ENCODE measurements at regions not wholly inside any gene's neighbourhood (a gene's known extent, or its start where the extent isn't known, plus 50 kb on each side); places are given as distances from the start of the nearest gene placed in this dataset.
"Not testable (repeated sequence)": the region's sequence is repeated elsewhere in the genome, so short reads cannot be mapped to it uniquely, and the experiment has no call there.

- DNase-seq, result no peak
Measured at GRCh38 chr4:56139241-56139827, 190.6 kb downstream of the CEP135 start.

- not testable (repeated sequence) for DNase-seq
Measured at GRCh38 chr4:56134834-56135233, 186.1 kb downstream of the CEP135 start.

- peak; percentile 27 for DNase-seq
Measured at GRCh38 chr4:56134266-56134665, 185.5 kb downstream of the CEP135 start.

- no peak for DNase-seq
Measured at GRCh38 chr4:56132835-56133234, 184.1 kb downstream of the CEP135 start.

- DNase-seq, result not testable (repeated sequence)
Measured at GRCh38 chr4:56132188-56132587, 183.4 kb downstream of the CEP135 start.

- no peak for DNase-seq
Measured at GRCh38 chr4:56130606-56131155, 181.9 kb downstream of the CEP135 start.

GRCh38 chr4:56129431-56129861 is 180.7 kb downstream of the CEP135 start:
- no peak for DNase-seq

GRCh38 chr4:56128213-56128612 is 179.5 kb downstream of the CEP135 start:
- DNase-seq, result no peak

GRCh38 chr4:56127716-56128115 is 179.0 kb downstream of the CEP135 start:
- DNase-seq, result peak; percentile 32

- DNase-seq, result no peak
Measured at GRCh38 chr4:56123547-56123946, 174.8 kb downstream of the CEP135 start.

GRCh38 chr4:56123051-56123450 is 174.3 kb downstream of the CEP135 start:
- no peak for DNase-seq

- no peak for DNase-seq
Measured at GRCh38 chr4:56118845-56119244, 170.1 kb downstream of the CEP135 start.

- no peak for DNase-seq
Measured at GRCh38 chr4:56118055-56118454, 169.3 kb downstream of the CEP135 start.

GRCh38 chr4:56115898-56116297 is 167.2 kb downstream of the CEP135 start:
- DNase-seq, result no peak

GRCh38 chr4:56112377-56112776 is 163.6 kb downstream of the CEP135 start:
- no peak for DNase-seq

GRCh38 chr4:56106180-56107147 is 157.7 kb downstream of the CEP135 start:
- no peak for DNase-seq

GRCh38 chr4:56104188-56104587 is 155.4 kb downstream of the CEP135 start:
- no peak for DNase-seq

- DNase-seq, result no peak
Measured at GRCh38 chr4:56102601-56103000, 153.9 kb downstream of the CEP135 start.

- DNase-seq, result peak; percentile 39
Measured at GRCh38 chr4:56099378-56099786, 150.6 kb downstream of the CEP135 start.

- DNase-seq, result no peak
Measured at GRCh38 chr4:56093576-56093975, 144.8 kb downstream of the CEP135 start.

- DNase-seq, result no peak
Measured at GRCh38 chr4:56092540-56092939, 143.8 kb downstream of the CEP135 start.

GRCh38 chr4:56086561-56086960 is 137.8 kb downstream of the CEP135 start:
- no peak for DNase-seq

GRCh38 chr4:56086073-56086541 is 137.4 kb downstream of the CEP135 start:
- no peak for DNase-seq

- no peak for DNase-seq
Measured at GRCh38 chr4:56085275-56085674, 136.5 kb downstream of the CEP135 start.

All from right hindlimb (tissue), 1 donor.